ENCODE measurements at regions not wholly inside any gene's neighbourhood (a gene's known extent, or its start where the extent isn't known, plus 50 kb on each side); places are given as distances from the start of the nearest gene placed in this dataset.

- no peak for DNase-seq (ENCODE audit: low read depth in 1 of 2, low spot score in 1 of 2)
- TF ChIP-seq REST (IDR thresholded peaks at IDR 0.05; ENCODE audit: insufficient replicate concordance, low read depth) = no peak
Measured at GRCh38 chr2:58341047-58341446, 99.9 kb upstream of the FANCL start.

GRCh38 chr2:58339548-58340243 is 98.6 kb upstream of the FANCL start:
- no peak overlapping the region for H3K27ac ChIP-seq (replicated peaks)
- DNase-seq (ENCODE audit: low read depth in 1 of 2, low spot score in 1 of 2) = no peak
- H3K27me3 ChIP-seq (ENCODE audit: insufficient read depth, poor library complexity, severe bottlenecking) = no peaks in the 10 kb centered on the region
- no peak overlapping the region for H3K4me3 ChIP-seq (replicated peaks; ENCODE audit: insufficient read depth, low read length)
- TF ChIP-seq CTCF (IDR thresholded peaks at IDR 0.05; ENCODE audit: insufficient read depth, low read length) (no peak), REST (IDR thresholded peaks at IDR 0.05; ENCODE audit: insufficient replicate concordance, low read depth) (no peak), POLR2AphosphoS5 (IDR thresholded peaks at IDR 0.05; ENCODE audit: low read depth) (no peak), GABPA (IDR thresholded peaks at IDR 0.05; ENCODE audit: low read depth) (no peak), SPI1 (IDR thresholded peaks at IDR 0.05; ENCODE audit: borderline replicate concordance, low read depth) (no peak)

More at GRCh38 chr2:58341047-58341446, 99.9 kb upstream of the FANCL start:
- no peak overlapping the region for H3K27ac ChIP-seq (replicated peaks)
- H3K27me3 ChIP-seq (ENCODE audit: insufficient read depth, poor library complexity, severe bottlenecking) = no peaks in the 10 kb centered on the region
- no peak overlapping the region for H3K4me3 ChIP-seq (replicated peaks; ENCODE audit: insufficient read depth, low read length)

GRCh38 chr2:58336416-58336815 is 95.3 kb upstream of the FANCL start:
- Histone ChIP-seq H3K27ac (replicated peaks) (no peak overlapping the region), H3K27me3 (ENCODE audit: insufficient read depth, poor library complexity, severe bottlenecking) (no peaks in the 10 kb centered on the region), H3K4me3 (replicated peaks; ENCODE audit: insufficient read depth, low read length) (no peak overlapping the region)
- TF ChIP-seq GABPA (IDR thresholded peaks at IDR 0.05; ENCODE audit: low read depth) (no peak), SPI1 (IDR thresholded peaks at IDR 0.05; ENCODE audit: borderline replicate concordance, low read depth) (no peak), POLR2AphosphoS5 (IDR thresholded peaks at IDR 0.05; ENCODE audit: low read depth) (no peak), CTCF (IDR thresholded peaks at IDR 0.05; ENCODE audit: insufficient read depth, low read length) (no peak), REST (IDR thresholded peaks at IDR 0.05; ENCODE audit: insufficient replicate concordance, low read depth) (no peak)
- DNase-seq (ENCODE audit: low read depth in 1 of 2, low spot score in 1 of 2) = no peak

Data from HL-60 (cell line).